Stomach (tissue), 4 donors: ENCODE measurements at regions not wholly inside any gene's neighbourhood (a gene's known extent, or its start where the extent isn't known, plus 50 kb on each side); places are given as distances from the start of the nearest gene placed in this dataset.

Experiments used
- CTCF ChIP-seq, 7 experiments: fragments of 450-650 bp in 4 of 7; fragments of 200-600 bp in 3 of 7; sonication (generic) in 3 of 7; IDR thresholded peaks; one replicate each; pipeline ENCODE4 v1.5.1; 2016 to 2019; ENCODE audit warnings: antibody characterized with exemption in 7 of 7, control low read depth in 2 of 7, mild to moderate bottlenecking in 1 of 7
- POLR2A ChIP-seq, 4 donors: fragments of 450-650 bp; IDR thresholded peaks; one replicate each; pipeline ENCODE4 v1.6.1; 2016; ENCODE audit warnings: antibody characterized with exemption in 4 of 4, control low read depth in 2 of 4, mild to moderate bottlenecking in 1 of 4, moderate library complexity in 1 of 4
- POLR2AphosphoS5 ChIP-seq, 3 donors: sonication (generic); formaldehyde crosslinking; IDR thresholded peaks; one replicate each; pipeline ENCODE4 v1.6.1; 2016; ENCODE audit warnings: antibody characterized with exemption in 3 of 3

GRCh38 chr18:68478246-68478645 is 236.7 kb downstream of the TMX3 start:
- TF ChIP-seq CTCF (IDR thresholded peaks at IDR 0.05), result no peak
- TF ChIP-seq POLR2A (IDR thresholded peaks at IDR 0.05), result no peak
- TF ChIP-seq POLR2AphosphoS5 (IDR thresholded peaks at IDR 0.05), result no peak
